ENCODE measurements at regions not wholly inside any gene's neighbourhood (a gene's known extent, or its start where the extent isn't known, plus 50 kb on each side); places are given as distances from the start of the nearest gene placed in this dataset.

- TF ChIP-seq, protein P1, sequence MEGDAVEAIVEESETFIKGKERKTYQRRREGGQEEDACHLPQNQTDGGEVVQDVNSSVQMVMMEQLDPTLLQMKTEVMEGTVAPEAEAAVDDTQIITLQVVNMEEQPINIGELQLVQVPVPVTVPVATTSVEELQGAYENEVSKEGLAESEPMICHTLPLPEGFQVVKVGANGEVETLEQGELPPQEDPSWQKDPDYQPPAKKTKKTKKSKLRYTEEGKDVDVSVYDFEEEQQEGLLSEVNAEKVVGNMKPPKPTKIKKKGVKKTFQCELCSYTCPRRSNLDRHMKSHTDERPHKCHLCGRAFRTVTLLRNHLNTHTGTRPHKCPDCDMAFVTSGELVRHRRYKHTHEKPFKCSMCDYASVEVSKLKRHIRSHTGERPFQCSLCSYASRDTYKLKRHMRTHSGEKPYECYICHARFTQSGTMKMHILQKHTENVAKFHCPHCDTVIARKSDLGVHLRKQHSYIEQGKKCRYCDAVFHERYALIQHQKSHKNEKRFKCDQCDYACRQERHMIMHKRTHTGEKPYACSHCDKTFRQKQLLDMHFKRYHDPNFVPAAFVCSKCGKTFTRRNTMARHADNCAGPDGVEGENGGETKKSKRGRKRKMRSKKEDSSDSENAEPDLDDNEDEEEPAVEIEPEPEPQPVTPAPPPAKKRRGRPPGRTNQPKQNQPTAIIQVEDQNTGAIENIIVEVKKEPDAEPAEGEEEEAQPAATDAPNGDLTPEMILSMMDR (IDR thresholded peaks at IDR 0.05): no peak
- TF ChIP-seq POLR2A (IDR thresholded peaks at IDR 0.05): no peak
These were observed 234.9 kb upstream of the ACTBL2 start for GRCh38 chr5:57717555-57717954.
